Fibroblast of lung (primary cell): ENCODE measurements at regions not wholly inside any gene's neighbourhood (a gene's known extent, or its start where the extent isn't known, plus 50 kb on each side); places are given as distances from the start of the nearest gene placed in this dataset.

Experiments
- DNase-seq, 2 donors: peaks; one replicate each; pipeline versions ENCODE4 v3.0.0 to v3.0.0-alpha.2; 2010; ENCODE audit warnings: low read depth in 2 of 2
- H2AFZ ChIP-seq: 2 replicates; pipeline ENCODE4 v1.5.1; 2012; ENCODE audit warnings: low read length, control low read depth, inconsistent platforms
- H3K27ac ChIP-seq: 2 replicates; pipeline ENCODE4 v1.5.1; 2011; ENCODE audit warnings: low read length, control low read depth; ENCODE audit not compliant: insufficient read depth
- H3K27me3 ChIP-seq: 2 replicates; pipeline ENCODE4 v1.5.1; 2011; ENCODE audit warnings: mild to moderate bottlenecking, low read length; ENCODE audit not compliant: control insufficient read depth, insufficient read depth
- H3K36me3 ChIP-seq: 2 replicates; pipeline ENCODE4 v1.5.1; 2011; ENCODE audit warnings: low read length; ENCODE audit not compliant: control insufficient read depth, insufficient read depth
- H3K4me1 ChIP-seq: 2 replicates; pipeline ENCODE4 v1.5.1; 2011; ENCODE audit warnings: low read length; ENCODE audit not compliant: control insufficient read depth, insufficient read depth; ENCODE audit errors: extremely low read depth
- H3K4me2 ChIP-seq: 2 replicates; pipeline ENCODE4 v1.5.1; 2011; ENCODE audit warnings: low read length, control low read depth; ENCODE audit not compliant: insufficient read depth; ENCODE audit errors: extremely low read depth
- H3K4me3 ChIP-seq, 4 experiments: fragments of 200-600 bp in 1 of 4; sonication (generic) in 1 of 4; replicated peaks in 1 of 4; 2 replicates each; pipeline ENCODE4 v1.5.1; 2011 to 2016; ENCODE audit warnings: low read length in 4 of 4, low read depth in 3 of 4, mild to moderate bottlenecking in 3 of 4, control low read depth in 2 of 4, inconsistent platforms in 1 of 4, mixed read lengths in 1 of 4; ENCODE audit not compliant: insufficient read depth in 1 of 4; ENCODE audit errors: control extremely low read depth in 1 of 4
- H3K79me2 ChIP-seq: 2 replicates; pipeline ENCODE4 v1.5.1; 2012; ENCODE audit warnings: mild to moderate bottlenecking, low read length, inconsistent platforms; ENCODE audit not compliant: control insufficient read depth, insufficient read depth
- H3K9ac ChIP-seq: 2 replicates; pipeline ENCODE4 v1.5.1; 2011; ENCODE audit warnings: mild to moderate bottlenecking, low read length, control low read depth; ENCODE audit not compliant: insufficient read depth
- H3K9me3 ChIP-seq: 2 replicates; pipeline ENCODE4 v1.5.1; 2012; ENCODE audit warnings: low read depth, low read length; ENCODE audit not compliant: control insufficient read depth, insufficient read depth
- H4K20me1 ChIP-seq: 2 replicates; pipeline ENCODE4 v1.5.1; 2011; ENCODE audit warnings: low read length; ENCODE audit not compliant: control insufficient read depth, insufficient read depth; ENCODE audit errors: extremely low read depth
- CTCF ChIP-seq, 2 donors: IDR thresholded peaks in 1 of 2; conservative IDR thresholded peaks in 1 of 2; 1 replicate in 1 of 2; 2 replicates in 1 of 2; pipeline ENCODE4 v1.5.1; 2011 to 2012; ENCODE audit warnings: low read length in 2 of 2, control low read depth in 1 of 2, inconsistent platforms in 1 of 2, low read depth in 1 of 2, mild to moderate bottlenecking in 1 of 2
- EZH2 ChIP-seq: IDR thresholded peaks from 2 replicates; pipeline ENCODE4 v1.5.1; 2012; ENCODE audit warnings: low read length, control low read depth, mild to moderate bottlenecking; ENCODE audit errors: missing control alignments

DNA sequence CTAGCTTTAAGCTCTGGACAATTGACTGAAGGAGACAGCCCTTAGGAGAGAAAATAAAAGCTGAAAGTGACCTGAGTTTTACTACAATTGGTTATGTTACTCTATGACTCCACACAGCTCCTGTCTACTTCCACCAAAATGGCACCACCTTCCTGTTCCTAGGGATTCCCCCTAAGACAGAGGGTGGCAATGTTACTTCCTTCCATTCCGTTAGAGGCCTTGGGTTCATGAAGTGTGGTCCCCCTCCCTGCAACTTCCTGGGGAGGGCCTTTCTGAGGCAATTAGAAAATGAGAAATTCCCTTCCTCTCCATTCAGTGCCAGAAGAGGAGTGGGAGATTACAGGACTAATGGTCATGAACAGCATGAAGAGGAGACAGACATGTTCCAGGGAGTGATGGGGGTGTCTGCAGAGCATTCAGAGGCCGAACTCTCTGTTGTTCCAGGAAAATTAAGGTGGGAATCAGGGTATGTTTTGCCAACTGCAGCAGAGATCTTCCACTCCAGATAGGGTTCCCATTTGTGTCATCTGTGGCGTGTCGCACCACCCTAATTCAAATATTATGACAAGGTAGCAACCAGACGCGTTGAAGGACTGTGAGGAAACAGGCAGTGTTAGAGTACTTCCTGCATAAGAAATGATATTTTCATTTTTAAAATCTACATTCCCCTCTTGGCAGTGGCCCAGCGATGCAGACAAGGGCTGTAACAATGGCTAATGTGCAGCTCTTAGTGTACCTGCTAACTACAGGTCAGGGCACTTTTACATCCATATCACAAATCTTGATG, 53.1 kb upstream of the TRIM67 start:
- DNase-seq, result no peak

GRCh38 chr1:231107600-231108326, 54.1 kb upstream of the TRIM67 start:
- H3K9ac ChIP-seq, result no peak overlapping the region
- no peak overlapping the region for H3K4me3 ChIP-seq
- no peak overlapping the region for H3K27ac ChIP-seq
- no peaks in the 10 kb centered on the region for H3K36me3 ChIP-seq
- H3K27me3 ChIP-seq, result no peaks in the 10 kb centered on the region
- no peak for TF ChIP-seq CTCF (conservative IDR thresholded peaks at IDR 0.05 in 1 of 2, IDR thresholded peaks at IDR 0.05 in 1 of 2; ENCODE audit: low read depth in 1 of 2, low read length in 2 of 2)
- no peak for TF ChIP-seq EZH2
- H3K79me2 ChIP-seq, result no peaks in the 10 kb centered on the region
- no peaks in the 10 kb centered on the region for H4K20me1 ChIP-seq
- H3K4me1 ChIP-seq, result peaks cover 2% of the 10 kb centered on the region
- no peaks in the 10 kb centered on the region for H3K9me3 ChIP-seq
- H2AFZ ChIP-seq, result no peak overlapping the region
- no peak for DNase-seq
- no peak overlapping the region for H3K4me2 ChIP-seq

More for the DNA sequence above, 53.1 kb upstream of the TRIM67 start:
- H3K4me2 ChIP-seq, result no peak overlapping the region
- no peaks in the 10 kb centered on the region for H4K20me1 ChIP-seq
- no peaks in the 10 kb centered on the region for H3K9me3 ChIP-seq
- TF ChIP-seq EZH2, result no peak
- no peak for TF ChIP-seq CTCF (conservative IDR thresholded peaks at IDR 0.05 in 1 of 2, IDR thresholded peaks at IDR 0.05 in 1 of 2; ENCODE audit: low read depth in 1 of 2, low read length in 2 of 2)
- H2AFZ ChIP-seq, result no peak overlapping the region
- no peak overlapping the region for H3K27ac ChIP-seq
- H3K9ac ChIP-seq, result no peak overlapping the region
- H3K36me3 ChIP-seq, result no peaks in the 10 kb centered on the region
- H3K27me3 ChIP-seq, result no peaks in the 10 kb centered on the region
- no peak overlapping the region for H3K4me3 ChIP-seq
- H3K4me1 ChIP-seq, result peaks cover 2% of the 10 kb centered on the region
- no peaks in the 10 kb centered on the region for H3K79me2 ChIP-seq

DNA sequence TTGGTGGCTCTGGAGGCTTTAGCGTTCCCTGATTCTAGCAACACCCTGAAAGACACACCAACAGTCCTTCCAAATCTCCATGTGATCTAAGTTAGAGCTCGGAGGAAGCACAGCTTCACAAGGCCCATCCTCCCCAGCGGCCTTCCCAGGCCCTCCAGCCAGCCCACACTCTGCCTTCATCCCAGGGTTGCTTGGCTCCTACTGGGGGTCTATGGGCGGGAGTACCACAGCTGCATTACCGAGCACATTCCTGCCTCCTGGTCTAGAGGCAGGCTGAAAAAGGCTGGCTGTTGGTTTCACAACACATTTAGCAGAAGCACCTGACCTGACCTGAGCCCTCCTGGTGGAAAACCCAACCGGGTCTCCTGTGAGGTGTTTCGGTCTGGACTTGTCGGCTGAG, 54.7 kb upstream of the TRIM67 start:
- peaks cover 2% of the 10 kb centered on the region for H3K4me1 ChIP-seq
- H3K9ac ChIP-seq, result no peak overlapping the region
- H3K79me2 ChIP-seq, result no peaks in the 10 kb centered on the region
- no peak overlapping the region for H2AFZ ChIP-seq
- no peak overlapping the region for H3K4me2 ChIP-seq
- no peaks in the 10 kb centered on the region for H4K20me1 ChIP-seq
- H3K4me3 ChIP-seq, result no peak overlapping the region
- no peak for DNase-seq
- H3K27ac ChIP-seq, result no peak overlapping the region
- no peaks in the 10 kb centered on the region for H3K36me3 ChIP-seq
- TF ChIP-seq EZH2 (no peak), CTCF (conservative IDR thresholded peaks at IDR 0.05 in 1 of 2, IDR thresholded peaks at IDR 0.05 in 1 of 2; ENCODE audit: low read depth in 1 of 2, low read length in 2 of 2) (no peak)
- no peaks in the 10 kb centered on the region for H3K9me3 ChIP-seq
- no peaks in the 10 kb centered on the region for H3K27me3 ChIP-seq
